Neural cell (in vitro differentiated cells): ENCODE measurements at regions not wholly inside any gene's neighbourhood (a gene's known extent, or its start where the extent isn't known, plus 50 kb on each side); places are given as distances from the start of the nearest gene placed in this dataset.

Experiments used
- H2AFZ ChIP-seq: fragments of 200-600, 300-800 bp; sonication (generic), shearing (Covaris generic); 2 replicates; pipeline ENCODE4 v1.6.0; 2014; ENCODE audit warnings: low read depth, mild to moderate bottlenecking, antibody characterized with exemption, low read length, moderate library complexity
- H3F3A ChIP-seq: fragments of 200-600 bp; shearing (Covaris generic); 2 replicates; pipeline ENCODE4 v1.6.1; 2016; ENCODE audit warnings: mild to moderate bottlenecking, moderate library complexity, mixed read lengths, antibody characterized with exemption, low read length; ENCODE audit not compliant: insufficient read depth, poor library complexity, severe bottlenecking
- H3K27ac ChIP-seq: fragments of 200-600, 300-800 bp; sonication (generic), shearing (Covaris generic); 2 replicates; pipeline ENCODE4 v1.5.1; 2014; ENCODE audit warnings: mild to moderate bottlenecking, low read length, moderate library complexity
- H3K27me3 ChIP-seq: fragments of 300-800, 200-600 bp; sonication (generic), shearing (Covaris generic); 2 replicates; pipeline ENCODE4 v1.6.0; 2014; ENCODE audit warnings: mild to moderate bottlenecking, low read depth, low read length, moderate library complexity; ENCODE audit not compliant: insufficient read depth
- H3K36me3 ChIP-seq: fragments of 300-800, 200-600 bp; sonication (generic), shearing (Covaris generic); 2 replicates; pipeline ENCODE4 v1.5.1; 2014; ENCODE audit warnings: mild to moderate bottlenecking, antibody characterized with exemption, low read length, moderate library complexity; ENCODE audit not compliant: insufficient read depth
- H3K4me2 ChIP-seq: fragments of 300-800, 200-600 bp; sonication (generic), shearing (Covaris generic); 2 replicates; pipeline ENCODE4 v1.6.0; 2014; ENCODE audit warnings: mild to moderate bottlenecking, low read length
- H3K4me3 ChIP-seq: fragments of 300-800, 200-600 bp; sonication (generic), shearing (Covaris generic); 2 replicates; pipeline ENCODE4 v1.5.1; 2014; ENCODE audit warnings: mild to moderate bottlenecking, low read length, moderate library complexity
- H3K79me2 ChIP-seq: fragments of 200-600 bp; shearing (Covaris generic); replicated peaks from 2 replicates; pipeline ENCODE4 v1.6.0; 2014; ENCODE audit warnings: mild to moderate bottlenecking, low read length, moderate library complexity; ENCODE audit not compliant: insufficient read depth
- H3K9ac ChIP-seq: fragments of 300-800, 200-600 bp; sonication (generic), shearing (Covaris generic); 2 replicates; pipeline ENCODE4 v1.6.1; 2016; ENCODE audit warnings: mild to moderate bottlenecking, low read length, mixed read lengths
- H3K9me2 ChIP-seq: fragments of 200-600 bp; shearing (Covaris generic); 2 replicates; pipeline ENCODE4 v1.6.1; 2016; ENCODE audit warnings: mild to moderate bottlenecking, low read length, mixed read lengths; ENCODE audit not compliant: insufficient read depth
- H3K9me3 ChIP-seq: fragments of 200-600, 300-800 bp; sonication (generic), shearing (Covaris generic); 2 replicates; pipeline ENCODE4 v1.6.1; 2016; ENCODE audit warnings: mild to moderate bottlenecking, mixed run types, low read length, moderate library complexity, mixed read lengths
- H4K20me1 ChIP-seq: fragments of 200-600 bp; shearing (Covaris generic); 2 replicates; pipeline ENCODE4 v1.6.1; 2016; ENCODE audit warnings: mild to moderate bottlenecking, mixed run types; ENCODE audit not compliant: insufficient read depth
- EP300 ChIP-seq: fragments of 450-650 bp; conservative IDR thresholded peaks from 2 replicates; pipeline ENCODE4 v1.6.1; 2014; ENCODE audit warnings: antibody characterized with exemption, mild to moderate bottlenecking, moderate library complexity; ENCODE audit not compliant: poor library complexity, severe bottlenecking
- EZH2 ChIP-seq: fragments of 200-600, 300-800 bp; shearing (Covaris generic), sonication (generic); IDR thresholded peaks from 2 replicates; pipeline ENCODE4 v1.6.1; 2014; ENCODE audit warnings: antibody characterized with exemption, low read length, borderline replicate concordance, mild to moderate bottlenecking; ENCODE audit not compliant: insufficient read depth, poor library complexity, severe bottlenecking
- MXI1 ChIP-seq: fragments of 450-650 bp; conservative IDR thresholded peaks from 2 replicates; pipeline ENCODE4 v1.6.1; 2014; ENCODE audit warnings: antibody characterized with exemption, mild to moderate bottlenecking; ENCODE audit not compliant: poor library complexity, severe bottlenecking
- POLR2AphosphoS5 ChIP-seq: IDR thresholded peaks from 2 replicates; pipeline ENCODE4 v1.6.1; 2012
- RAD21 ChIP-seq: fragments of 450-650 bp; conservative IDR thresholded peaks from 2 replicates; pipeline ENCODE4 v1.6.1; 2014; ENCODE audit warnings: antibody characterized with exemption, mild to moderate bottlenecking, moderate library complexity
- SMC3 ChIP-seq: fragments of 450-650 bp; conservative IDR thresholded peaks from 2 replicates; pipeline ENCODE4 v1.6.1; 2014; ENCODE audit warnings: antibody characterized with exemption, mild to moderate bottlenecking, moderate library complexity; ENCODE audit not compliant: poor library complexity
- TAF1 ChIP-seq: IDR thresholded peaks from 2 replicates; pipeline ENCODE4 v1.6.1; 2012; ENCODE audit warnings: low read depth
- TF ChIP-seq, protein P1 (sequence below): IDR thresholded peaks from 2 replicates; pipeline ENCODE4 v1.6.1; 2012; ENCODE audit warnings: borderline replicate concordance
- TF ChIP-seq, protein P2 (sequence below): fragments of 450-650 bp; IDR thresholded peaks from 2 replicates; pipeline ENCODE4 v1.5.1; 2014; ENCODE audit warnings: antibody characterized with exemption, mild to moderate bottlenecking, moderate library complexity; ENCODE audit not compliant: poor library complexity, severe bottlenecking

DNA sequence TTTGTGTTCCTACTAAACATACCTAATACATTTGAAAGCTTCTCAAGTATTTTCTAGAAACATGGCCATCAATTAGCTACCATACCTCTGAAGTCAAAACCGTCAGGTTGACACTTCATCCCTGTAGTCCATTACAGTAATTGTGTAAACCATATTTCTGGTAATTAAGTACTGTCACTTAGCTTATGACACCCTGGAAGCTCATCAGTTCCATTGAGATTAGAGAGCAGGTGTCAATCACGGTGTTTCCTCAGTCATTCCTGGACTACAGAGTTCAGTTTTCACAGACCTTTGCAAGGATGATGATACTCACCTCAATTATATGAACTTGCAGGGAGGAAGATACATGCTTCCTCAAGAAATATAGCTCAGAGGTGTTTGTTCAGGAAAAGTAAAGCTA is 552.0 kb downstream of the SI start:
- no peak overlapping the region for H3K4me3 ChIP-seq
- no peaks in the 10 kb centered on the region for H4K20me1 ChIP-seq
- H3K4me2 ChIP-seq, result no peak overlapping the region
- H3K9me2 ChIP-seq, result no peaks in the 10 kb centered on the region
- no peak overlapping the region for H3K9ac ChIP-seq
- TF ChIP-seq POLR2AphosphoS5, result no peak
- no peaks in the 10 kb centered on the region for H3K79me2 ChIP-seq
- H3K9me3 ChIP-seq, result no peaks in the 10 kb centered on the region
- no peaks in the 10 kb centered on the region for H3K27me3 ChIP-seq
- H3F3A ChIP-seq, result no peaks in the 10 kb centered on the region
- no peaks in the 10 kb centered on the region for H3K36me3 ChIP-seq
- H2AFZ ChIP-seq, result no peak overlapping the region
- no peak overlapping the region for H3K27ac ChIP-seq

DNA sequence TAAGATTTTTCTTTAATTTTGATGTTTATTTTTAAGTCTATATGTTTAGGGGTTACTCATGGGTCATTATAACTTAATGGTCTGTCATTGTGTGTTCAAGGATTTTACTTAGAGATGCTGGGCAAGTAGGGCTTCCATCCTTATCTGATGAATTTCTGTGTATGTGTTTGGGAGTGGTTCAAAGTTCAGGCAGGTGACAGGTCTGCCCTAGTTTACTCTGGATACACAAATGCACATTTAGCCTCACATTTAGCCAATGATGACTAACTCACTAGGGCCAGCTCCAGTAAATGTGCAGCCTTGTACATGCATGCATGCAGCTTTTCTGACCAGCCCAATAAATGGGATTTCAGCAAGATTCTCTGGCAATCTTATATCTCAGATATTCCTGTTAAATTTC is 554.1 kb downstream of the SI start:
- Histone ChIP-seq H3K4me2 (no peak overlapping the region), H3K27me3 (no peaks in the 10 kb centered on the region), H3K9me3 (no peaks in the 10 kb centered on the region), H3K4me3 (no peak overlapping the region), H3K79me2 (no peaks in the 10 kb centered on the region), H2AFZ (no peak overlapping the region), H3K9me2 (no peaks in the 10 kb centered on the region), H4K20me1 (no peaks in the 10 kb centered on the region), H3K36me3 (no peaks in the 10 kb centered on the region), H3F3A (no peaks in the 10 kb centered on the region), H3K9ac (no peak overlapping the region), H3K27ac (no peak overlapping the region)
- no peak for TF ChIP-seq EP300
- no peak for TF ChIP-seq MXI1
- TF ChIP-seq, protein P1, sequence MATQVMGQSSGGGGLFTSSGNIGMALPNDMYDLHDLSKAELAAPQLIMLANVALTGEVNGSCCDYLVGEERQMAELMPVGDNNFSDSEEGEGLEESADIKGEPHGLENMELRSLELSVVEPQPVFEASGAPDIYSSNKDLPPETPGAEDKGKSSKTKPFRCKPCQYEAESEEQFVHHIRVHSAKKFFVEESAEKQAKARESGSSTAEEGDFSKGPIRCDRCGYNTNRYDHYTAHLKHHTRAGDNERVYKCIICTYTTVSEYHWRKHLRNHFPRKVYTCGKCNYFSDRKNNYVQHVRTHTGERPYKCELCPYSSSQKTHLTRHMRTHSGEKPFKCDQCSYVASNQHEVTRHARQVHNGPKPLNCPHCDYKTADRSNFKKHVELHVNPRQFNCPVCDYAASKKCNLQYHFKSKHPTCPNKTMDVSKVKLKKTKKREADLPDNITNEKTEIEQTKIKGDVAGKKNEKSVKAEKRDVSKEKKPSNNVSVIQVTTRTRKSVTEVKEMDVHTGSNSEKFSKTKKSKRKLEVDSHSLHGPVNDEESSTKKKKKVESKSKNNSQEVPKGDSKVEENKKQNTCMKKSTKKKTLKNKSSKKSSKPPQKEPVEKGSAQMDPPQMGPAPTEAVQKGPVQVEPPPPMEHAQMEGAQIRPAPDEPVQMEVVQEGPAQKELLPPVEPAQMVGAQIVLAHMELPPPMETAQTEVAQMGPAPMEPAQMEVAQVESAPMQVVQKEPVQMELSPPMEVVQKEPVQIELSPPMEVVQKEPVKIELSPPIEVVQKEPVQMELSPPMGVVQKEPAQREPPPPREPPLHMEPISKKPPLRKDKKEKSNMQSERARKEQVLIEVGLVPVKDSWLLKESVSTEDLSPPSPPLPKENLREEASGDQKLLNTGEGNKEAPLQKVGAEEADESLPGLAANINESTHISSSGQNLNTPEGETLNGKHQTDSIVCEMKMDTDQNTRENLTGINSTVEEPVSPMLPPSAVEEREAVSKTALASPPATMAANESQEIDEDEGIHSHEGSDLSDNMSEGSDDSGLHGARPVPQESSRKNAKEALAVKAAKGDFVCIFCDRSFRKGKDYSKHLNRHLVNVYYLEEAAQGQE, result no peak
- no peak for TF ChIP-seq TAF1
- TF ChIP-seq POLR2AphosphoS5, result no peak
- no peak for TF ChIP-seq EZH2
- no peak for TF ChIP-seq RAD21
- no peak for TF ChIP-seq SMC3
- TF ChIP-seq, protein P2, sequence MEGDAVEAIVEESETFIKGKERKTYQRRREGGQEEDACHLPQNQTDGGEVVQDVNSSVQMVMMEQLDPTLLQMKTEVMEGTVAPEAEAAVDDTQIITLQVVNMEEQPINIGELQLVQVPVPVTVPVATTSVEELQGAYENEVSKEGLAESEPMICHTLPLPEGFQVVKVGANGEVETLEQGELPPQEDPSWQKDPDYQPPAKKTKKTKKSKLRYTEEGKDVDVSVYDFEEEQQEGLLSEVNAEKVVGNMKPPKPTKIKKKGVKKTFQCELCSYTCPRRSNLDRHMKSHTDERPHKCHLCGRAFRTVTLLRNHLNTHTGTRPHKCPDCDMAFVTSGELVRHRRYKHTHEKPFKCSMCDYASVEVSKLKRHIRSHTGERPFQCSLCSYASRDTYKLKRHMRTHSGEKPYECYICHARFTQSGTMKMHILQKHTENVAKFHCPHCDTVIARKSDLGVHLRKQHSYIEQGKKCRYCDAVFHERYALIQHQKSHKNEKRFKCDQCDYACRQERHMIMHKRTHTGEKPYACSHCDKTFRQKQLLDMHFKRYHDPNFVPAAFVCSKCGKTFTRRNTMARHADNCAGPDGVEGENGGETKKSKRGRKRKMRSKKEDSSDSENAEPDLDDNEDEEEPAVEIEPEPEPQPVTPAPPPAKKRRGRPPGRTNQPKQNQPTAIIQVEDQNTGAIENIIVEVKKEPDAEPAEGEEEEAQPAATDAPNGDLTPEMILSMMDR, result no peak

DNA sequence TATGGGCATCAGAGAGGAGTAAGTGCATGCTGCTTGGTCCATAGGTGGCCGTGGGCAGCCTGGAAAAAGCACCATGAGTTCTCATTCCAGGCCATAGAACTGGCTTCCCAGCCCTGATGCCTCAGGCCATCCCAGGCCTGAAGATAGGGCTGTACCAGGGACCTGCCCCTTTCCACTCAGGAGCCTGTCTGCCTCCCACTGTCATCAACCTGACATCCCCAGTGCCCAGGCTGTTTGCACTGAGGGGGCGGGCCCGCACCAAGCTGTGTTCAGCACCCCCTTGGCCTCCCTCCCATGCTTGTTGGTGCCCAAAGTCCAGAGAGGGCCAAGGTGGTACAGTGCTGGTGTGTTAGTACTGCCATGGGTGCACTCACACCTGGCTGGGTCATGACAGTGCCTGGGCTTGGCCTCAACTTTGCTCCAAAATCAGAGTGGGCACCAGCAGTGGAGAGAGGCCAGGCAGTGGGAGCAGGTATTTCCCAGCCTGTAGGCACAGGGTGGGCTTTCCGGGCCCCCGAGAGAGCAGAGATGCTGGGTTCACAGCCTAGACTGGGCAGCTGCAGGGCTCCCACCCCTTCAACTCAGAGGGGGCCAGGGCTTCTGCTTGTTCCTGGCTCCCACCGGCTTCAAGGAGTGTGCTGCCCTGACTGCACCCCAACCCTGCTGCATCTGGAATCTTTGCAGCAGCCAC is 556.1 kb downstream of the SI start:
- no peak overlapping the region for H3K27ac ChIP-seq
- H2AFZ ChIP-seq, result no peak overlapping the region
- no peaks in the 10 kb centered on the region for H3F3A ChIP-seq
- no peaks in the 10 kb centered on the region for H3K9me3 ChIP-seq
- no peak overlapping the region for H3K4me2 ChIP-seq
- TF ChIP-seq, protein P1, result no peak
- TF ChIP-seq EP300, result no peak
- TF ChIP-seq RAD21, result no peak
- no peak for TF ChIP-seq TAF1
- TF ChIP-seq MXI1, result no peak
- no peak for TF ChIP-seq POLR2AphosphoS5
- TF ChIP-seq EZH2, result no peak
- no peak for TF ChIP-seq SMC3
- TF ChIP-seq, protein P2, result no peak
- no peaks in the 10 kb centered on the region for H3K36me3 ChIP-seq
- H3K9me2 ChIP-seq, result no peaks in the 10 kb centered on the region
- H3K9ac ChIP-seq, result no peak overlapping the region
- no peaks in the 10 kb centered on the region for H3K79me2 ChIP-seq
- H3K4me3 ChIP-seq, result no peak overlapping the region
- no peaks in the 10 kb centered on the region for H3K27me3 ChIP-seq
- no peaks in the 10 kb centered on the region for H4K20me1 ChIP-seq
